IPS-20b (cell line): ENCODE measurements at regions not wholly inside any gene's neighbourhood (a gene's known extent, or its start where the extent isn't known, plus 50 kb on each side); places are given as distances from the start of the nearest gene placed in this dataset.

ENCODE experiments used
- H3K27ac ChIP-seq: one replicate; pipeline ENCODE4 v1.5.1; 2013; ENCODE audit warnings: low read length
- H3K27me3 ChIP-seq: 2 replicates; pipeline ENCODE4 v1.6.1; 2013; ENCODE audit warnings: mild to moderate bottlenecking, low read length, inconsistent platforms; ENCODE audit not compliant: insufficient read depth
- H3K36me3 ChIP-seq: 2 replicates; pipeline ENCODE4 v1.6.1; 2013; ENCODE audit warnings: low read depth, mild to moderate bottlenecking, inconsistent platforms, low read length, moderate library complexity; ENCODE audit not compliant: insufficient read depth
- H3K4me1 ChIP-seq: 2 replicates; pipeline ENCODE4 v1.6.1; 2013; ENCODE audit warnings: mild to moderate bottlenecking, control low read depth, inconsistent platforms, low read length, moderate library complexity; ENCODE audit not compliant: insufficient read depth
- H3K4me3 ChIP-seq: 2 replicates; pipeline ENCODE4 v1.5.1; 2013; ENCODE audit warnings: mild to moderate bottlenecking, low read length, inconsistent platforms
- H3K9ac ChIP-seq: 2 replicates; pipeline ENCODE4 v1.6.1; 2013; ENCODE audit warnings: low read depth, mild to moderate bottlenecking, inconsistent platforms, low read length, moderate library complexity
- H3K9me3 ChIP-seq: 2 replicates; pipeline ENCODE4 v1.6.1; 2013; ENCODE audit warnings: mild to moderate bottlenecking, low read depth, low read length, inconsistent platforms; ENCODE audit not compliant: insufficient read depth

DNA sequence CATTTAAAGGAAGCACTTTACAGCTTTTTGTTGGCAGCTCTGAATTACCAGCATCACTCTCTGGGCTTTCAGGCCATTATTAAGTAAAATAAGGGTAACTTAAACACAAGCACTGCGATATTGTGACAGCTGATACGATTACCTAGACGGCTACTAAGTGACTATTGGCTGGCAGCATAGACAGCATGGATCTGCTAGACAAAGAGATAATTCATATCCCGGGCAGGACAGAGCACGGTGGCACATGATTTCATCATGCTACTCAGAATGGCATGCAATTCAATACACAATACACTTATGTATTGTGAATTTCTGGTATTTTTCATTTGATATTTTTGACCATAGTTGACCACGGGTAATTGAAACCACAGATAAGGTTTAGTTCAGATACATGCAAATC, 522.0 kb upstream of the LRRN3 start:
- no peak overlapping the region for H3K4me3 ChIP-seq
- H3K27ac ChIP-seq = no peak overlapping the region
- H3K4me1 ChIP-seq = no peaks in the 10 kb centered on the region
- H3K27me3 ChIP-seq = no peaks in the 10 kb centered on the region
- no peaks in the 10 kb centered on the region for H3K9me3 ChIP-seq
- H3K9ac ChIP-seq = no peak overlapping the region
- H3K36me3 ChIP-seq = no peaks in the 10 kb centered on the region

DNA sequence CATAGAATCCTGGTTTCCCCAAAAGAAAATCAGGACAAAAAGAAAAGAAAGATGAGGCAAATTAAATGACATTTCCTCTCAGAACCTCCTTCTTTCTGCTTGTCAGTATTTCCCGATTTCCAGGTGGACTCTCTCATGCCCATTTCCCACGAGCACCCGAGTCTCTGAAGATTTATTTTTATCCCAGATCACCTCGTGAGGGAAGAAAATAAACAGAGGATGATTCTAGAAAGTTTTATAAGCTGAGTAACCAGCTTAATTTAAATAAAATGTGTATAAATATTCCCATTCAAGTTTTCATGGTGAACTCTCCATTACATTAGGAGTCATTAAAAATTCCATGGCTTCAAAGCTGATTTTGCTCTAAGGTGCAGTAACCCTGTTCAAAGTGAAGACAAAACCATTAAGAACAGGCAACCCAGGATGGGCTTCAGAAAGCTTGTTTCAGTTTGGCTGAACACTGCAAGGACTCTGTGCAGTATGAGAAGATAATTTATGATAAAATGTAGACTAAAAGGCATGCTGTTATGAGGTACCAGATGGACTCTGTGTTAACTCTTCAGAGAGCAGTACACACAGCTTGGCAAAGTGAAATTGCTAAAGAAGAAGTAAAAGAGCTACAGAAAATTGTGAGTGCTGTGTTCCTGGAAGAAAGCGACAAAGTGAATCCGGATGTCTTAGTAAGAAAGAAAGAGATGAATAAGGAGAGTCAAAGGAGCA, 521.3 kb upstream of the LRRN3 start:
- no peak overlapping the region for H3K27ac ChIP-seq

DNA sequence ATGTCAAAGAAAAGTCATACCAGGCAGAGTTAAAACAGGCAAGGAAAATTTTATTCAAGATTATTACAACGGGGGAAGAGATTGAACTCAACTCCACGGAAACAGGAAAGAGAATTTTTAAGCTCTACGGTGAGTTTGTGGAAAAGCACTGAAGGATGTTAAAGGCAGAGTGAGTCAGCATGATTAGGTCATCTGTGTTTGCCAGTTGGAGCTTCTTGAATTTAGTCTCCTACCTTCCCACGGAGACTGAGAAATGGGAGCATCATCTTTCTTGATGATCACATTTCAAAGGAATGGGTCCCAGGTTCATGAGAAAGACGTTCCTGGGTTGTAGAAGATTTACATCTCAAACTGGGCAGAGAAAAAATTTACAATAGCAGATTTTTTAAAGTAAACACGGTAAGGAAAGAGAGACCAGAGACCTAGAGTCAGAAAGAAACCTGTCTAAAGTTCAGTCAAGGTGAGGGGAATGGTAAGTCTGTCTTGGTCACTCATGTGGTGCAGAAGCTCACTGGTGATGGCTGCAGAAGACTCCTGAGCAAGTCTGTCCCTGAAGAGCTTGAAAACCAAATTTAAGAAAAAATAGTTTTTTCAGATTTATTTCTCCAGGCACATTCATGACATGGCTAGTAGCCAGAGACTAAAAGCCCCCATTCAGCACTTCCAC, 516.9 kb upstream of the LRRN3 start:
- Histone ChIP-seq H3K36me3 (no peaks in the 10 kb centered on the region), H3K27me3 (no peaks in the 10 kb centered on the region), H3K4me1 (no peaks in the 10 kb centered on the region), H3K9me3 (no peaks in the 10 kb centered on the region), H3K9ac (no peak overlapping the region), H3K4me3 (no peak overlapping the region), H3K27ac (no peak overlapping the region)

More for the DNA sequence above, 521.3 kb upstream of the LRRN3 start:
- Histone ChIP-seq H3K36me3 (no peaks in the 10 kb centered on the region), H3K4me3 (no peak overlapping the region), H3K9me3 (no peaks in the 10 kb centered on the region), H3K4me1 (no peaks in the 10 kb centered on the region), H3K9ac (no peak overlapping the region), H3K27me3 (no peaks in the 10 kb centered on the region)

DNA sequence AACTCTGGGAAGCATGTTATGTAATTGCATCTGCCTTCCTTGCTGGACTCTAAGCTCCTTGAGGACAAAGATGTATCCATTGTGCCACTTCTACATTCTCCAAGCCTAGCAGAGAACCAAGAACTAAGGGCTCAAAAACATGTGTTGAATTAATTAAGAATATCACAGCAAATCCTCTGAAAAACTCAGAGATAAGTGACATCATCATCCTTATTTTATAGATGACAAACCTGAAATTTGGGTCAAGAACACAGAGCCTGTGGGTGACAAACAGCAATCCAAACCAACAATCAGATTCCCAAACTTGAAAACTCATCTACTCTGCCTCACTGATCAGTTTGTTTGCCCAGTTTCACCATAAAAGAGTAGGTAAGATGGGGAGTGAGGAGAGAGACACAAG, 503.6 kb upstream of the LRRN3 start:
- H3K4me1 ChIP-seq = no peaks in the 10 kb centered on the region
- H3K9me3 ChIP-seq = no peaks in the 10 kb centered on the region

DNA sequence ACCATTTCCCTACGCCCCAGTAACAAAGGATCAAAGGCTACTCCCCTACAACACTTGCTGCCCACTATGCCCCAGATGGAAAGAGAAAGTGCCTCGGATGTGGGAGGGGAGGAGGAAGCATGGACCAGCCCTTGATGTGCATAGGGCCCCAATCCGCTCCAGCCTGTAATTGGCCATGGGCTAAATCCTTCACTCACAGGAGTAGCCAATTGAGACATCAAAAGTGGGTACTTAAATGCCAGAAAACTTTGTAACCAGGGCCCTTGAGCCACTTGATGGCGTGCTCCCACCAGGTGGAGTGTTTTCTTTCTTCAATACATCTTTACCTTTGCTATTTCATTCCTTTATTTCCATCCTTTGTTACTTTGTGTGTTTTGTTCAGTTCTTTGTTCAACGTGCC, 500.5 kb upstream of the LRRN3 start:
- no peaks in the 10 kb centered on the region for H3K9me3 ChIP-seq
- H3K4me3 ChIP-seq = no peak overlapping the region
- H3K36me3 ChIP-seq = no peaks in the 10 kb centered on the region
- no peaks in the 10 kb centered on the region for H3K4me1 ChIP-seq
- no peak overlapping the region for H3K9ac ChIP-seq
- no peak overlapping the region for H3K27ac ChIP-seq
- no peaks in the 10 kb centered on the region for H3K27me3 ChIP-seq

More for the DNA sequence above, 503.6 kb upstream of the LRRN3 start:
- H3K27ac ChIP-seq = no peak overlapping the region
- H3K9ac ChIP-seq = no peak overlapping the region
- H3K4me3 ChIP-seq = no peak overlapping the region
- H3K36me3 ChIP-seq = no peaks in the 10 kb centered on the region
- no peaks in the 10 kb centered on the region for H3K27me3 ChIP-seq

DNA sequence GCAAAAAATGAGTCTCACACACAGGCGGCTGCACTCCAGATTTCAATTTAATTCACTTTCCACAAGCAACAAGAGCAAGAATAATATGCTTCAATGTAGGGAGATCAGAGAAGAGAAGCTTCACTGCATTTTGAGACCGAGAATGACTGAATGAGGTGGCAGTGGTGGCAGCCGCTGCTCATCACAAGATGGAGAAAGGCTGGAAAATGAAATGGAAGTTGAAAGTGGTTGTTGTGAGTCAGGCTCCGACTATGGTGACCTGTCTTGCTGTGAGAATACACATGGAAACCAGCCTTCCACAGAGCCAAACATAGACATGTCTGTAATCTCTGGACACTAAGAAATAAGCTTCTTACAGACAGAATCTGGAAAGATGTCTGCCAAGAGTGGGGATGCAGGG, 499.6 kb upstream of the LRRN3 start:
- no peaks in the 10 kb centered on the region for H3K4me1 ChIP-seq
- H3K27me3 ChIP-seq = no peaks in the 10 kb centered on the region
- H3K27ac ChIP-seq = no peak overlapping the region
- H3K4me3 ChIP-seq = no peak overlapping the region
- no peaks in the 10 kb centered on the region for H3K9me3 ChIP-seq
- no peak overlapping the region for H3K9ac ChIP-seq
- no peaks in the 10 kb centered on the region for H3K36me3 ChIP-seq

DNA sequence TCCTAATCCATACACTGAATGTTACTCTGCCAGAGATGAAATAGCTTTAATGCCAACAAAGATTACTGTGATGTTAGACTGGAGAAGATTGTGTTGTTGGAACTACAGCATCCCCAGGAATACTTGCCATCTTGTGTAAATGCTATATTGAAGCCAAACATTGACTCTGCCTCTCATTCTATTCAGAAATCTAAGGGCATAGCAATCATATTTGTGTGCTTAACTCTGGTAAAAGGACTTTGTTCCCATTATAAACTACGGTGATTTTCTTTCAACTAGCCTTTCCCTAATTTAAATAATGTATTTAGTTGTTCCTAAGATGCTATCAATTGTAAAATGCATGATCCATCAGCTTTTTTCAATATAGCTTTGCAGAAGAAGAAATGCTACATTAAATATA, 498.4 kb upstream of the LRRN3 start:
- Histone ChIP-seq H3K9me3 (no peaks in the 10 kb centered on the region), H3K9ac (no peak overlapping the region), H3K27ac (no peak overlapping the region), H3K36me3 (no peaks in the 10 kb centered on the region), H3K4me1 (no peaks in the 10 kb centered on the region), H3K27me3 (no peaks in the 10 kb centered on the region), H3K4me3 (no peak overlapping the region)

DNA sequence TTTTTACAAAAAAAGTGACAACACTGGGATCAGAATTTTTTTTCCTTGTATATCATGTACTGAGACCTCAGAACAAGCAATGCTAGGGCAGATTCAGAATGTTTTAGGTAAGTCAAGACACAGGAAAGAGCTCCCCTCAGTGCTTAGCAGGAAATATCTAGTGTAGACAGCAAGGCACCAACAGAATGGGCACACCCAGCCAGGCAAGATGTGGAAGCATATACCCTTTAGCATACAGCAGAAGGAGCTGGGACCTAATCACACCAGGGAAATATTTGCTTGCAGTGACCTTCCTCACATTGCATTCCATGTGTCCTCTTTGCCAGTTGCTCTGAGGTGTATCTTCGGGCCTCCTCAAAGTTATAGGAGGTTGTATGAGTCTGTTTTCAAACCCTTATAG, 497.6 kb upstream of the LRRN3 start:
- Histone ChIP-seq H3K27ac (no peak overlapping the region), H3K27me3 (no peaks in the 10 kb centered on the region), H3K9ac (no peak overlapping the region), H3K36me3 (no peaks in the 10 kb centered on the region), H3K4me3 (no peak overlapping the region), H3K4me1 (no peaks in the 10 kb centered on the region), H3K9me3 (no peaks in the 10 kb centered on the region)

DNA sequence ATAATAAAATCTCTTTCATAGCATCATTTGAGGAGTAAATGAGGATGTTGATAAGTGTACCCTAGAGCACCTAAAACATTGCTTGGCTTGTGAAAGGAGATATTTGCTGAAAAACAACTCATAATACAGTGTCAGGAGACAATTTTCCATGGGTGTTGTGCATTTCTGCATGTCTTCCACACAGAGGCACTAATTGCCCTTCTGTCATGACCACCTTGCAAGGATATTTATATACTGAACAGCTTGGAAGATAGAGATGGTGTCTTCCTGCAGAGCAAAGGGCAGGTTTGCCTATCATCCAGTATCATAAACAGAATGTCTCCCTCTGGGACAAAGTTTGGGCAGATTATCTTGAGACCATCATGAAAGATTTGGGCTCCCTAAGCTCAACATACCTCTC, 495.2 kb upstream of the LRRN3 start:
- no peak overlapping the region for H3K9ac ChIP-seq
- no peaks in the 10 kb centered on the region for H3K9me3 ChIP-seq
- no peak overlapping the region for H3K4me3 ChIP-seq
- no peaks in the 10 kb centered on the region for H3K36me3 ChIP-seq
- no peak overlapping the region for H3K27ac ChIP-seq
- H3K4me1 ChIP-seq = peaks cover 1% of the 10 kb centered on the region; the same call in 1 of the 2 replicates
- H3K27me3 ChIP-seq = no peaks in the 10 kb centered on the region

DNA sequence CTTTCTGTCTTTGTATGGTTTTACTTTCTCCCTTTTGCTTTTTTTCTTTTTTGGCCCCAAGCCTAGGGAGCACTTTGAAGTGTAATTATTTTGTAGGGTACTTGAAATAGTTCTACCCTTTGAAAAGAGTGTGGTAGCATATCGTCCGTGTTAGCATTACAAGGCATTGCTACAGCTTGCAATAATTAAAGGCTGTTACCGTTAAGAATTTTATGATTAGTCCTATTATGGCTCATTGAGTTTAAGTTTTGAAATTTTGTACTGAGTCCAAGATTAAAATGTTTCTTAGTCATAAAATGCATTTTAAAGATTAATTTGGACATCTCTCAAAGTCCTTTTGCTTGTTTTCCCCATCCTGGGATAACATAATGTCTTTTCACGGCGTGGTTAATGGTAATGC, 490.0 kb upstream of the LRRN3 start:
- Histone ChIP-seq H3K27ac (no peak overlapping the region), H3K27me3 (no peaks in the 10 kb centered on the region), H3K4me1 (peaks cover 11% of the 10 kb centered on the region; the same call in 1 of the 2 replicates), H3K4me3 (no peak overlapping the region), H3K9ac (no peak overlapping the region), H3K36me3 (no peaks in the 10 kb centered on the region), H3K9me3 (no peaks in the 10 kb centered on the region)

DNA sequence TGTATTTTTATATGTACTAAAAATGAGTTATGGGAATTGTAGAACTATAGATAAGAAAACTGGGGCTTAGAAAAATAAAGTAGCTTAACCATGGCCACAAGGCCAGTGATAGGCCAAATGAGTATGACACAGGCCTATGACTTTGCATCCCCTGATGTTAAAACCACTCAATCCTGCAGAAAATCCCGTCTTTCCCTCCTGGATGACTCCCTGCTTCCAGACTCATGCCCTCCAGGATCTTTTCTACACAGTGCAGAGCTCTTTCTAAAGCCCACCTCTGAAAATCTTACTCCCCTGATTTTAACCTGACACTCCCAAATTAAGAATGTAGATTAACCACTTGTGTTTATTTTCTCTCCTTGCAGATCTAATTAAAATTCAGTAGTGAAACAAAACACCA, 489.2 kb upstream of the LRRN3 start:
- H3K4me1 ChIP-seq = peaks cover 11% of the 10 kb centered on the region; the same call in 1 of the 2 replicates
- H3K9ac ChIP-seq = no peak overlapping the region
- H3K9me3 ChIP-seq = no peaks in the 10 kb centered on the region
- no peaks in the 10 kb centered on the region for H3K36me3 ChIP-seq
- no peaks in the 10 kb centered on the region for H3K27me3 ChIP-seq
- H3K27ac ChIP-seq = no peak overlapping the region
- H3K4me3 ChIP-seq = no peak overlapping the region

DNA sequence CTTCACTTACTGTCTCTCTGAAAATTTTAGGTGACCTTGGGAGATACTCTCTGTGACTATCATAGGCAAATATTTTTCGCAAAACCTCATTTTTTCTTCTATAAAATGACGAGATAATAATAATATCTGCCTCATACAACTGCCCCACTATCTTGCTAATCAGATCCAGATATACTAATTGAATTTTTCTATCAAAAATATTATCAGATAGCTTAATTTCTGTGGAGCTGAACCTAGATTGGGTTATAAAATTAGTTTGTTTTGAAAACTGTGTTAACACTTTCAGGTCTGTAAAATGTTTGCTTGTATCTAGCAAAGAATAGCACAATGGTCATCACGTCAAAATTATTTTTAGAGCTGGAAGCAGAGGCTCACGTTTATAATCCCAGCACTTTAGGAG, 486.7 kb upstream of the LRRN3 start:
- Histone ChIP-seq H3K4me3 (no peak overlapping the region), H3K36me3 (no peaks in the 10 kb centered on the region), H3K27ac (no peak overlapping the region), H3K4me1 (peaks cover 11% of the 10 kb centered on the region; the same call in 1 of the 2 replicates), H3K9me3 (no peaks in the 10 kb centered on the region), H3K27me3 (no peaks in the 10 kb centered on the region), H3K9ac (no peak overlapping the region)
